Upper lobe of right lung (tissue), 1 donor: ENCODE measurements at regions not wholly inside any gene's neighbourhood (a gene's known extent, or its start where the extent isn't known, plus 50 kb on each side); places are given as distances from the start of the nearest gene placed in this dataset.
A peak's percentile ranks its signal among the peaks of the same experiment; 100 is the strongest.

Experiments
- ATAC-seq: fragments of 200-7000 bp; cut with Tn5 transposase; one replicate; pipeline ENCODE4 v1.9.1; 2020; ENCODE audit warnings: mild to moderate bottlenecking, moderate library complexity
- DNase-seq: peaks from one replicate; pipeline ENCODE4 v3.0.0-alpha.2; 2020
- H3K27ac ChIP-seq: fragments of 200-600 bp; one replicate; pipeline ENCODE4 v1.8.0; 2022
- H3K27me3 ChIP-seq: fragments of 200-600 bp; one replicate; pipeline ENCODE4 v1.8.0; 2022; ENCODE audit warnings: mild to moderate bottlenecking
- H3K36me3 ChIP-seq: fragments of 200-600 bp; one replicate; pipeline ENCODE4 v1.8.0; 2022
- H3K4me1 ChIP-seq: fragments of 200-600 bp; one replicate; pipeline ENCODE4 v1.8.0; 2022
- H3K4me3 ChIP-seq: fragments of 200-600 bp; one replicate; pipeline ENCODE4 v1.8.0; 2022; ENCODE audit warnings: mild to moderate bottlenecking
- H3K9me3 ChIP-seq: fragments of 200-600 bp; one replicate; pipeline ENCODE4 v1.8.0; 2022
- intact Hi-C: fragments of 100-400 bp; cut with DNase I; formaldehyde crosslinking; loops from one replicate; pipeline ENCODE4 v1.11.0; 2022
- TF ChIP-seq, protein P1 (sequence below): fragments of 200-600 bp; IDR thresholded peaks from one replicate; pipeline ENCODE4 v1.8.0; 2022; ENCODE audit warnings: antibody characterized with exemption
- donor health status: DM: no; HTN: yes; CAD: no; lungs with severe emphysema.

DNA sequence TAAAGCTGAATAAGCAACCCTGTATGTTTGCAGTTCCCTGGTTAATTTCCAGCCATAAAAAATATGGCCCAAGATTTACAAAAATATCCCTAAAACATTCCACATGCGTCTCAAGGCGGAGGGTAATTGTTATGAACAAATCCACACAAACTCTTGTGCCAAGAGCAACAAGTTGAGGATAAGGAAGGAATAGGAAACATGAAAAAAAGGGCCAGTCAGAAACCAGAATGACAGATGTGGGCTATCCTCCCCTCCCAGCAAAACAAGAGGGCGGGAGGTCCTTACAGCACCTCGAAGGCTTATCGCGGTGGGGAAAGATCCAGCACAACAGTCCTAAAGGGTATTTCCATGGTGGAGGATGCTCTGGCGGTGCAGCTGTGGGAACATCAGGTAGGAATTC lies 155.6 kb upstream of the HES1 start:
- no peaks in the 10 kb centered on the region for H3K27me3 ChIP-seq
- H3K4me3 ChIP-seq = no peak overlapping the region
- intact Hi-C loops = no loop called here
- H3K27ac ChIP-seq = no peak overlapping the region
- TF ChIP-seq, protein P1, sequence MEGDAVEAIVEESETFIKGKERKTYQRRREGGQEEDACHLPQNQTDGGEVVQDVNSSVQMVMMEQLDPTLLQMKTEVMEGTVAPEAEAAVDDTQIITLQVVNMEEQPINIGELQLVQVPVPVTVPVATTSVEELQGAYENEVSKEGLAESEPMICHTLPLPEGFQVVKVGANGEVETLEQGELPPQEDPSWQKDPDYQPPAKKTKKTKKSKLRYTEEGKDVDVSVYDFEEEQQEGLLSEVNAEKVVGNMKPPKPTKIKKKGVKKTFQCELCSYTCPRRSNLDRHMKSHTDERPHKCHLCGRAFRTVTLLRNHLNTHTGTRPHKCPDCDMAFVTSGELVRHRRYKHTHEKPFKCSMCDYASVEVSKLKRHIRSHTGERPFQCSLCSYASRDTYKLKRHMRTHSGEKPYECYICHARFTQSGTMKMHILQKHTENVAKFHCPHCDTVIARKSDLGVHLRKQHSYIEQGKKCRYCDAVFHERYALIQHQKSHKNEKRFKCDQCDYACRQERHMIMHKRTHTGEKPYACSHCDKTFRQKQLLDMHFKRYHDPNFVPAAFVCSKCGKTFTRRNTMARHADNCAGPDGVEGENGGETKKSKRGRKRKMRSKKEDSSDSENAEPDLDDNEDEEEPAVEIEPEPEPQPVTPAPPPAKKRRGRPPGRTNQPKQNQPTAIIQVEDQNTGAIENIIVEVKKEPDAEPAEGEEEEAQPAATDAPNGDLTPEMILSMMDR = no peak
- no peak for DNase-seq
- no peaks in the 10 kb centered on the region for H3K36me3 ChIP-seq
- no peak for ATAC-seq
- H3K4me1 ChIP-seq = peaks cover 11% of the 10 kb centered on the region
- no peaks in the 10 kb centered on the region for H3K9me3 ChIP-seq

DNA sequence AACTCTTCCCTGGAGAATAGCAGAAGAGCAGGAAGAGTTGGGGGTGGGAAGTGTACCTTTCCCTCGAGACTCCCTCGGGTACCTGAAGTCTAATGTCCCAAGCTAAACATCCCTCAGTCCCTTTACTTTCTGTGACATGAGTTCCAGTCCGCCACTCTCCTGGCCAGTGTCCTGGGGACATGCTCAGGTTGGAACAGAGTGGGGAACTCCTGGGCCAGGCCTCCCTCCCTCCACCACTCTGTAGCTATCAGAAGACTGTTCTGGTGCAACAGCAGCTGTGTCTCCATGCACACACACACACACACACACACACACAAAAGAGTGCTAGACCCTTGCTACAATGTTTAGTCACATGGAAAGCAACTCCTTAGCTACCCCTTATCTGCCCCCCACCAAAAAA lies 155.0 kb upstream of the HES1 start:
- no peak for DNase-seq
- Histone ChIP-seq H3K27me3 (no peaks in the 10 kb centered on the region), H3K9me3 (no peaks in the 10 kb centered on the region), H3K36me3 (no peaks in the 10 kb centered on the region), H3K27ac (no peak overlapping the region), H3K4me1 (peaks cover 11% of the 10 kb centered on the region), H3K4me3 (no peak overlapping the region)
- intact Hi-C loops = no loop called here
- ATAC-seq = no peak
- TF ChIP-seq, protein P1 = no peak

GRCh38 chr3:193981504-193981903 lies 154.4 kb upstream of the HES1 start:
- TF ChIP-seq, protein P1 = no peak
- Histone ChIP-seq H3K36me3 (no peaks in the 10 kb centered on the region), H3K4me3 (no peak overlapping the region), H3K4me1 (peaks cover 11% of the 10 kb centered on the region), H3K27ac (no peak overlapping the region), H3K27me3 (no peaks in the 10 kb centered on the region), H3K9me3 (no peaks in the 10 kb centered on the region)
- intact Hi-C loops = no loop called here
- DNase-seq = no peak
- ATAC-seq = no peak

GRCh38 chr3:193982258-193982659 lies 153.7 kb upstream of the HES1 start:
- intact Hi-C loops = no loop called here
- ATAC-seq = peak; percentile 59

GRCh38 chr3:193983846-193984818 lies 151.8 kb upstream of the HES1 start:
- ATAC-seq (peak; percentile 51), DNase-seq (no peak)
- peaks cover 10% of the 10 kb centered on the region for H3K4me1 ChIP-seq
- H3K27me3 ChIP-seq = no peaks in the 10 kb centered on the region
- intact Hi-C loops = no loop called here
- no peaks in the 10 kb centered on the region for H3K36me3 ChIP-seq
- TF ChIP-seq, protein P1 = no peak
- H3K4me3 ChIP-seq = no peak overlapping the region
- H3K9me3 ChIP-seq = no peaks in the 10 kb centered on the region
- no peak overlapping the region for H3K27ac ChIP-seq

More at GRCh38 chr3:193982258-193982659, 153.7 kb upstream of the HES1 start:
- Histone ChIP-seq H3K4me1 (peaks cover 13% of the 10 kb centered on the region), H3K9me3 (no peaks in the 10 kb centered on the region), H3K36me3 (no peaks in the 10 kb centered on the region), H3K4me3 (no peak overlapping the region), H3K27me3 (no peaks in the 10 kb centered on the region), H3K27ac (no peak overlapping the region)
- TF ChIP-seq, protein P1 = no peak
- DNase-seq = peak; percentile 75
